ENCODE measurements at regions not wholly inside any gene's neighbourhood (a gene's known extent, or its start where the extent isn't known, plus 50 kb on each side); places are given as distances from the start of the nearest gene placed in this dataset.

GRCh38 chr12:17666641-17667324, 423.2 kb downstream of the RERGL start:
- TF ChIP-seq, protein P1, sequence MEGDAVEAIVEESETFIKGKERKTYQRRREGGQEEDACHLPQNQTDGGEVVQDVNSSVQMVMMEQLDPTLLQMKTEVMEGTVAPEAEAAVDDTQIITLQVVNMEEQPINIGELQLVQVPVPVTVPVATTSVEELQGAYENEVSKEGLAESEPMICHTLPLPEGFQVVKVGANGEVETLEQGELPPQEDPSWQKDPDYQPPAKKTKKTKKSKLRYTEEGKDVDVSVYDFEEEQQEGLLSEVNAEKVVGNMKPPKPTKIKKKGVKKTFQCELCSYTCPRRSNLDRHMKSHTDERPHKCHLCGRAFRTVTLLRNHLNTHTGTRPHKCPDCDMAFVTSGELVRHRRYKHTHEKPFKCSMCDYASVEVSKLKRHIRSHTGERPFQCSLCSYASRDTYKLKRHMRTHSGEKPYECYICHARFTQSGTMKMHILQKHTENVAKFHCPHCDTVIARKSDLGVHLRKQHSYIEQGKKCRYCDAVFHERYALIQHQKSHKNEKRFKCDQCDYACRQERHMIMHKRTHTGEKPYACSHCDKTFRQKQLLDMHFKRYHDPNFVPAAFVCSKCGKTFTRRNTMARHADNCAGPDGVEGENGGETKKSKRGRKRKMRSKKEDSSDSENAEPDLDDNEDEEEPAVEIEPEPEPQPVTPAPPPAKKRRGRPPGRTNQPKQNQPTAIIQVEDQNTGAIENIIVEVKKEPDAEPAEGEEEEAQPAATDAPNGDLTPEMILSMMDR (IDR thresholded peaks at IDR 0.05): no peak
- no peak for TF ChIP-seq SIN3A (IDR thresholded peaks at IDR 0.05; ENCODE audit: borderline replicate concordance, insufficient read depth, low read depth, low read length)

Data from Panc1 (cell line).